ENCODE measurements at regions not wholly inside any gene's neighbourhood (a gene's known extent, or its start where the extent isn't known, plus 50 kb on each side); places are given as distances from the start of the nearest gene placed in this dataset.

DNA sequence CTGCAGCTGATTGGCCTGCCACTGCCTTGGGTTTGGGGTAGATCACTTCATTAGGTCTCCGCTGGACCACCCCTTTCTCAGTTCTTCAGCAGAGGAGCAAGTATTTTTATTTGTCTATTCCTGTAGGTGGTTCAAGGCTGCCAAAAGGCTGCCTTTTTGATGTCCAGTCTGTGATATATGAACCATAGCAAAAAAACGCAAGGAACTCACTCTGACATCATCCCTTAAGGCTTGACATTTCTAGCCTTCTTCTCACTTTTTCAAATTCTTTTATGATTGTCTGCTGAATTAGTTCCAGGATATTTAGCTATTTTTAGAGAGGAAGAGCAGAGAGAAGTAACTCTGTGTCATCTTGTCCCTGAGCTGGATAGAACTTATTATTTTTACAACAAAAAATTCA is 269.2 kb downstream of the BAMBI start:
- no peaks in the 10 kb centered on the region for H3K9me2 ChIP-seq (ENCODE audit: insufficient read depth)
- no peak overlapping the region for H3K27ac ChIP-seq (ENCODE audit: low read depth, low read length)
- ChIA-PET POLR2A (no interaction called here), RAD21 (ENCODE audit: low non-redundant PET in 1 of 2, low total read pairs in 2 of 2, uncharacterized antibody in 2 of 2, unreplicated experiment in 2 of 2) (no interaction called here), CTCF (interaction anchor here (1.0 kb wide), 1 partner anchor 14 kb away, joined by 4 read pairs; no protein-coding TSS in a partner anchor)
- intact Hi-C loops (cut with micrococcal nuclease): no loop called here
- TF ChIP-seq ZFX (IDR thresholded peaks at IDR 0.05) (no peak), FOSL1 (IDR thresholded peaks at IDR 0.05; ENCODE audit: low read depth) (no peak)
- H3K4me1 ChIP-seq (ENCODE audit: control insufficient read depth in 1 of 2, insufficient read depth in 2 of 2, low read length in 2 of 2): no peaks in the 10 kb centered on the region
- H2AFZ ChIP-seq (ENCODE audit: low read depth, low read length, poor library complexity, severe bottlenecking): no peak overlapping the region
- H3K4me2 ChIP-seq (ENCODE audit: low read length): no peak overlapping the region
- no peaks in the 10 kb centered on the region for H3K9me3 ChIP-seq (ENCODE audit: control insufficient read depth in 1 of 2, insufficient read depth in 1 of 2, low read depth in 1 of 2, low read length in 2 of 2)
- H3K4me3 ChIP-seq (replicated peaks in 1 of 2; ENCODE audit: low read depth in 1 of 2, low read length in 2 of 2): no peak overlapping the region
- no peaks in the 10 kb centered on the region for H3K27me3 ChIP-seq (ENCODE audit: insufficient read depth, low read length)
- ATAC-seq (no peak), DNase-seq (ENCODE audit: low read depth, low spot score) (no peak)
- no TSS peak for BruUV-seq (replicated peaks)
- H3K79me2 ChIP-seq (ENCODE audit: insufficient read depth, low read length): no peaks in the 10 kb centered on the region
- H3K9ac ChIP-seq (ENCODE audit: low read length): no peak overlapping the region
- no peaks in the 10 kb centered on the region for H3K36me3 ChIP-seq (ENCODE audit: control insufficient read depth in 1 of 2, insufficient read depth in 2 of 2, low read length in 2 of 2)
- H4K20me1 ChIP-seq (ENCODE audit: insufficient read depth): no peaks in the 10 kb centered on the region

DNA sequence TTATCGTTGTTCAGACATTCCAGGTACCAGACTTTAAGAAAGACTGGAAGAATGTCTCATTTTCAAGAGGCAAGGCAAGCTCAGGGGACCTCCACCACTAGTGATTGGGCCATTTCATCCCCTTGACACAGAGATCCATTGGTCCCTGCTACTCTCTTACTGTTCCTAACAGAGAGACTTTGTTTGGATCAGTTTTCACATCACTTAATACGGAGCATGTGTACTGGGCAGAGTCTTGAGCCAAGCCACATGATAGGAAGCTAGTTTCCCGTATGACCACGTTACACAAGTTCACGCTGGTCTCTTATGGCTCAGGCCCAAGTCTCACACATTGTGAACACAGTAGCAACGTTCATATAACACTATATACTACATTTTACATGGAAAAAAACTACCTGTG is 269.9 kb downstream of the BAMBI start:
- RAD21 ChIA-PET (ENCODE audit: low non-redundant PET in 1 of 2, low total read pairs in 2 of 2, uncharacterized antibody in 2 of 2, unreplicated experiment in 2 of 2): no interaction called here
- H3K27me3 ChIP-seq (ENCODE audit: insufficient read depth, low read length): no peaks in the 10 kb centered on the region
- intact Hi-C loops (cut with micrococcal nuclease): no loop called here

DNA sequence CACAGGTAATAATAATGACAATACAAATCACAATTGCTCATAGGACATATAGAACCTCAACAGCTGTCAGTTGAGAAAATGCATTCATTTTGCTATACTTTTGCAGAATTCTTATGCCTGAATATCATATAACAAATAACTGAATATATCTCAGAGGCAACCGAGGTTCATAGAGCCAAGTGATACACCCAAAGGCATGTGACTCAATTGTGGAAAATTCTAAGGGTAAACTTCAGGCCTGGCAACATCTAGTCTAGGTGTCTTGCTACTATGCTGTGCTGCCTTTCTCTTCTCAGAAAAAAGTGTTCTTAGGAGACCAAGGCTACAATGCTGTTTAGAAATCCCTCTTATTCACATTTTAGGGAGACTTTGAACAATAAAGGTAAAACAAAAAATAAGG is 270.7 kb downstream of the BAMBI start:
- Histone ChIP-seq H3K9ac (ENCODE audit: low read length) (no peak overlapping the region), H4K20me1 (ENCODE audit: insufficient read depth) (no peaks in the 10 kb centered on the region), H3K27ac (ENCODE audit: low read depth, low read length) (no peak overlapping the region), H3K27me3 (ENCODE audit: insufficient read depth, low read length) (no peaks in the 10 kb centered on the region), H2AFZ (ENCODE audit: low read depth, low read length, poor library complexity, severe bottlenecking) (no peak overlapping the region), H3K4me2 (ENCODE audit: low read length) (no peak overlapping the region), H3K79me2 (ENCODE audit: insufficient read depth, low read length) (no peaks in the 10 kb centered on the region), H3K4me3 (replicated peaks in 1 of 2; ENCODE audit: low read depth in 1 of 2, low read length in 2 of 2) (no peak overlapping the region), H3K9me2 (ENCODE audit: insufficient read depth) (no peaks in the 10 kb centered on the region), H3K4me1 (ENCODE audit: control insufficient read depth in 1 of 2, insufficient read depth in 2 of 2, low read length in 2 of 2) (no peaks in the 10 kb centered on the region), H3K9me3 (ENCODE audit: control insufficient read depth in 1 of 2, insufficient read depth in 1 of 2, low read depth in 1 of 2, low read length in 2 of 2) (no peaks in the 10 kb centered on the region), H3K36me3 (ENCODE audit: control insufficient read depth in 1 of 2, insufficient read depth in 2 of 2, low read length in 2 of 2) (no peaks in the 10 kb centered on the region)
- ChIA-PET POLR2A (no interaction called here), CTCF (no interaction called here), RAD21 (ENCODE audit: low non-redundant PET in 1 of 2, low total read pairs in 2 of 2, uncharacterized antibody in 2 of 2, unreplicated experiment in 2 of 2) (no interaction called here)
- intact Hi-C loops (cut with micrococcal nuclease): no loop called here
- no peak for ATAC-seq
- DNase-seq (ENCODE audit: low read depth, low spot score): no peak
- no TSS peak for BruUV-seq (replicated peaks)
- TF ChIP-seq JUND (IDR thresholded peaks at IDR 0.05) (no peak), EZH2phosphoT487 (IDR thresholded peaks at IDR 0.05; ENCODE audit: borderline replicate concordance) (no peak), RAD21 (IDR thresholded peaks at IDR 0.05; ENCODE audit: low read depth) (no peak), CEBPB (IDR thresholded peaks at IDR 0.05; ENCODE audit: low read depth) (no peak), ELF1 (IDR thresholded peaks at IDR 0.05; ENCODE audit: borderline replicate concordance, low read depth) (no peak), POLR2A (IDR thresholded peaks at IDR 0.05; ENCODE audit: borderline replicate concordance, extremely low read depth, insufficient read depth, insufficient read length) (no peak), ZFX (IDR thresholded peaks at IDR 0.05) (no peak), POLR2AphosphoS5 (IDR thresholded peaks at IDR 0.05; ENCODE audit: low read depth, low read length) (no peak), EGR1 (IDR thresholded peaks at IDR 0.05; ENCODE audit: low read depth) (no peak)
- TF ChIP-seq, protein P1, sequence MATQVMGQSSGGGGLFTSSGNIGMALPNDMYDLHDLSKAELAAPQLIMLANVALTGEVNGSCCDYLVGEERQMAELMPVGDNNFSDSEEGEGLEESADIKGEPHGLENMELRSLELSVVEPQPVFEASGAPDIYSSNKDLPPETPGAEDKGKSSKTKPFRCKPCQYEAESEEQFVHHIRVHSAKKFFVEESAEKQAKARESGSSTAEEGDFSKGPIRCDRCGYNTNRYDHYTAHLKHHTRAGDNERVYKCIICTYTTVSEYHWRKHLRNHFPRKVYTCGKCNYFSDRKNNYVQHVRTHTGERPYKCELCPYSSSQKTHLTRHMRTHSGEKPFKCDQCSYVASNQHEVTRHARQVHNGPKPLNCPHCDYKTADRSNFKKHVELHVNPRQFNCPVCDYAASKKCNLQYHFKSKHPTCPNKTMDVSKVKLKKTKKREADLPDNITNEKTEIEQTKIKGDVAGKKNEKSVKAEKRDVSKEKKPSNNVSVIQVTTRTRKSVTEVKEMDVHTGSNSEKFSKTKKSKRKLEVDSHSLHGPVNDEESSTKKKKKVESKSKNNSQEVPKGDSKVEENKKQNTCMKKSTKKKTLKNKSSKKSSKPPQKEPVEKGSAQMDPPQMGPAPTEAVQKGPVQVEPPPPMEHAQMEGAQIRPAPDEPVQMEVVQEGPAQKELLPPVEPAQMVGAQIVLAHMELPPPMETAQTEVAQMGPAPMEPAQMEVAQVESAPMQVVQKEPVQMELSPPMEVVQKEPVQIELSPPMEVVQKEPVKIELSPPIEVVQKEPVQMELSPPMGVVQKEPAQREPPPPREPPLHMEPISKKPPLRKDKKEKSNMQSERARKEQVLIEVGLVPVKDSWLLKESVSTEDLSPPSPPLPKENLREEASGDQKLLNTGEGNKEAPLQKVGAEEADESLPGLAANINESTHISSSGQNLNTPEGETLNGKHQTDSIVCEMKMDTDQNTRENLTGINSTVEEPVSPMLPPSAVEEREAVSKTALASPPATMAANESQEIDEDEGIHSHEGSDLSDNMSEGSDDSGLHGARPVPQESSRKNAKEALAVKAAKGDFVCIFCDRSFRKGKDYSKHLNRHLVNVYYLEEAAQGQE (IDR thresholded peaks at IDR 0.05; ENCODE audit: low read depth): no peak
- TF ChIP-seq, protein P2, sequence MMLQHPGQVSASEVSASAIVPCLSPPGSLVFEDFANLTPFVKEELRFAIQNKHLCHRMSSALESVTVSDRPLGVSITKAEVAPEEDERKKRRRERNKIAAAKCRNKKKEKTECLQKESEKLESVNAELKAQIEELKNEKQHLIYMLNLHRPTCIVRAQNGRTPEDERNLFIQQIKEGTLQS (IDR thresholded peaks at IDR 0.05): no peak

More for the DNA sequence above, 269.9 kb downstream of the BAMBI start:
- Histone ChIP-seq H3K4me2 (ENCODE audit: low read length) (no peak overlapping the region), H3K9me3 (ENCODE audit: control insufficient read depth in 1 of 2, insufficient read depth in 1 of 2, low read depth in 1 of 2, low read length in 2 of 2) (no peaks in the 10 kb centered on the region), H3K79me2 (ENCODE audit: insufficient read depth, low read length) (no peaks in the 10 kb centered on the region), H3K9me2 (ENCODE audit: insufficient read depth) (no peaks in the 10 kb centered on the region), H4K20me1 (ENCODE audit: insufficient read depth) (no peaks in the 10 kb centered on the region), H3K27ac (ENCODE audit: low read depth, low read length) (no peak overlapping the region), H2AFZ (ENCODE audit: low read depth, low read length, poor library complexity, severe bottlenecking) (no peak overlapping the region), H3K36me3 (ENCODE audit: control insufficient read depth in 1 of 2, insufficient read depth in 2 of 2, low read length in 2 of 2) (no peaks in the 10 kb centered on the region), H3K4me3 (replicated peaks in 1 of 2; ENCODE audit: low read depth in 1 of 2, low read length in 2 of 2) (no peak overlapping the region), H3K4me1 (ENCODE audit: control insufficient read depth in 1 of 2, insufficient read depth in 2 of 2, low read length in 2 of 2) (no peaks in the 10 kb centered on the region), H3K9ac (ENCODE audit: low read length) (no peak overlapping the region)
- CTCF ChIA-PET: interaction anchor here (1.0 kb wide), 1 partner anchor 14 kb away, joined by 4 read pairs; no protein-coding TSS in a partner anchor
- no peak for DNase-seq (ENCODE audit: low read depth, low spot score)
- BruUV-seq (replicated peaks): no TSS peak
- ATAC-seq: no peak
- TF ChIP-seq TCF7L2 (IDR thresholded peaks at IDR 0.05; ENCODE audit: borderline replicate concordance, extremely low read depth, insufficient read depth, insufficient read length) (no peak), SRF (IDR thresholded peaks at IDR 0.05; ENCODE audit: low read depth) (no peak), YY1 (IDR thresholded peaks at IDR 0.05; ENCODE audit: extremely low read depth, insufficient replicate concordance, low read depth, low read length) (no peak), RAD21 (IDR thresholded peaks at IDR 0.05; ENCODE audit: low read depth) (no peak)
- POLR2A ChIA-PET: no interaction called here

Data from HCT116 (cell line).